GM18499 (cell line): ENCODE measurements at regions not wholly inside any gene's neighbourhood (a gene's known extent, or its start where the extent isn't known, plus 50 kb on each side); places are given as distances from the start of the nearest gene placed in this dataset.

ENCODE experiments used
- ATAC-seq: cut with Tn5 transposase; IDR thresholded peaks from one replicate; pipeline ENCODE4 v1.9.1; 2021; ENCODE audit warnings: moderate number of reproducible peaks; ENCODE audit not compliant: insufficient read depth, unreplicated experiment

- ATAC-seq: no peak
Observed at GRCh38 chr18:43702399-43702798, 425.1 kb upstream of the SYT4 start.

GRCh38 chr18:43703050-43703449 lies 425.8 kb upstream of the SYT4 start:
- ATAC-seq: no peak

GRCh38 chr18:43705850-43706249 lies 428.6 kb upstream of the SYT4 start:
- ATAC-seq: no peak

- no peak for ATAC-seq
Observed at GRCh38 chr18:43710135-43710534, 432.8 kb upstream of the SYT4 start.

- ATAC-seq: no peak
Observed at GRCh38 chr18:43714343-43715010, 437.2 kb upstream of the SYT4 start.

GRCh38 chr18:43719267-43719795 lies 442.0 kb upstream of the SYT4 start:
- ATAC-seq: no peak

- no peak for ATAC-seq
Observed at GRCh38 chr18:43720041-43720440, 442.8 kb upstream of the SYT4 start.

GRCh38 chr18:43735570-43735969 lies 458.3 kb upstream of the SYT4 start:
- ATAC-seq: no peak

GRCh38 chr18:43744960-43745745 lies 467.9 kb upstream of the SYT4 start:
- no peak for ATAC-seq

- ATAC-seq: no peak
Observed at GRCh38 chr18:43751203-43751602, 473.9 kb upstream of the SYT4 start.

- no peak for ATAC-seq
Observed at GRCh38 chr18:43751835-43752234, 474.5 kb upstream of the SYT4 start.

GRCh38 chr18:43757273-43757672 lies 480.0 kb upstream of the SYT4 start:
- ATAC-seq: no peak

- no peak for ATAC-seq
Observed at GRCh38 chr18:43758734-43759133, 481.4 kb upstream of the SYT4 start.

GRCh38 chr18:43760010-43760409 lies 482.7 kb upstream of the SYT4 start:
- ATAC-seq: no peak

- no peak for ATAC-seq
Observed at GRCh38 chr18:43772907-43773306, 495.6 kb upstream of the SYT4 start.

- no peak for ATAC-seq
Observed at GRCh38 chr18:43774497-43774896, 497.2 kb upstream of the SYT4 start.

- no peak for ATAC-seq
Observed at GRCh38 chr18:43775591-43775990, 498.3 kb upstream of the SYT4 start.

GRCh38 chr18:43776997-43777396 lies 499.7 kb upstream of the SYT4 start:
- ATAC-seq: no peak

GRCh38 chr18:43777636-43778304 lies 500.5 kb upstream of the SYT4 start:
- ATAC-seq: no peak

GRCh38 chr18:43780782-43781340 lies 503.6 kb upstream of the SYT4 start:
- ATAC-seq: no peak

GRCh38 chr18:43785158-43785557 lies 507.9 kb upstream of the SYT4 start:
- no peak for ATAC-seq
